Endothelial cell (in vitro differentiated cells): ENCODE measurements at regions not wholly inside any gene's neighbourhood (a gene's known extent, or its start where the extent isn't known, plus 50 kb on each side); places are given as distances from the start of the nearest gene placed in this dataset.
A peak's percentile ranks its signal among the peaks of the same experiment; 100 is the strongest.

Experiments
- DNase-seq: peaks from one replicate; pipeline ENCODE4 v3.0.0; 2021; ENCODE audit warnings: low spot score
- H3K27ac Mint-ChIP-seq: one replicate; pipeline ENCODE4 v1.8.0; 2021; ENCODE audit warnings: mixed read lengths, inconsistent platforms; ENCODE audit not compliant: unreplicated experiment
- H3K27me3 Mint-ChIP-seq: one replicate; pipeline ENCODE4 v1.8.0; 2021; ENCODE audit warnings: mild to moderate bottlenecking, moderate library complexity, mixed read lengths, inconsistent platforms; ENCODE audit not compliant: unreplicated experiment
- H3K36me3 Mint-ChIP-seq: one replicate; pipeline ENCODE4 v1.8.0; 2021; ENCODE audit warnings: mild to moderate bottlenecking, low read depth, mixed read lengths, inconsistent platforms; ENCODE audit not compliant: unreplicated experiment
- H3K4me1 Mint-ChIP-seq: one replicate; pipeline ENCODE4 v1.8.0; 2021; ENCODE audit warnings: mild to moderate bottlenecking, mixed read lengths, inconsistent platforms; ENCODE audit not compliant: unreplicated experiment
- H3K4me3 Mint-ChIP-seq: one replicate; pipeline ENCODE4 v1.8.0; 2021; ENCODE audit warnings: mild to moderate bottlenecking, mixed read lengths, inconsistent platforms; ENCODE audit not compliant: unreplicated experiment
- H3K9me3 Mint-ChIP-seq: one replicate; pipeline ENCODE4 v1.8.0; 2021; ENCODE audit warnings: mixed read lengths, inconsistent platforms; ENCODE audit not compliant: unreplicated experiment
- CTCF ChIP-seq: fragments of 200-600 bp; sonication (generic); IDR thresholded peaks from one replicate; pipeline ENCODE4 v1.5.0; 2021; ENCODE audit warnings: antibody characterized with exemption; ENCODE audit not compliant: unreplicated experiment

- no peak for DNase-seq
- Mint-ChIP-seq H3K36me3 (no peaks in the 10 kb centered on the region), H3K4me3 (no peak overlapping the region), H3K4me1 (no peaks in the 10 kb centered on the region), H3K27me3 (peaks cover 2% of the 10 kb centered on the region), H3K27ac (no peak overlapping the region), H3K9me3 (no peaks in the 10 kb centered on the region)
- no peak for TF ChIP-seq CTCF
Measured at GRCh38 chr1:78831731-78832360, 174.7 kb downstream of the ADGRL4 start.

GRCh38 chr1:78833491-78833890 is 173.0 kb downstream of the ADGRL4 start:
- Mint-ChIP-seq H3K4me1 (no peaks in the 10 kb centered on the region), H3K27me3 (peaks cover 2% of the 10 kb centered on the region), H3K9me3 (no peaks in the 10 kb centered on the region), H3K27ac (no peak overlapping the region), H3K4me3 (no peak overlapping the region), H3K36me3 (no peaks in the 10 kb centered on the region)
- DNase-seq: no peak
- no peak for TF ChIP-seq CTCF

- no peak overlapping the region for H3K4me3 Mint-ChIP-seq
- H3K27ac Mint-ChIP-seq: no peak overlapping the region
- H3K36me3 Mint-ChIP-seq: no peaks in the 10 kb centered on the region
- no peak for DNase-seq
- no peaks in the 10 kb centered on the region for H3K9me3 Mint-ChIP-seq
- peaks cover 2% of the 10 kb centered on the region for H3K27me3 Mint-ChIP-seq
- TF ChIP-seq CTCF: no peak
- no peaks in the 10 kb centered on the region for H3K4me1 Mint-ChIP-seq
Measured at GRCh38 chr1:78834201-78834741, 172.3 kb downstream of the ADGRL4 start.

- Mint-ChIP-seq H3K36me3 (no peaks in the 10 kb centered on the region), H3K4me3 (no peak overlapping the region), H3K27me3 (peaks cover under 1% of the 10 kb centered on the region), H3K4me1 (no peaks in the 10 kb centered on the region), H3K27ac (no peak overlapping the region), H3K9me3 (no peaks in the 10 kb centered on the region)
- no peak for DNase-seq
- TF ChIP-seq CTCF: no peak
Measured at GRCh38 chr1:78836726-78837125, 169.8 kb downstream of the ADGRL4 start.

- Mint-ChIP-seq H3K4me3 (no peak overlapping the region), H3K27ac (no peak overlapping the region), H3K9me3 (no peaks in the 10 kb centered on the region), H3K4me1 (no peaks in the 10 kb centered on the region), H3K36me3 (no peaks in the 10 kb centered on the region), H3K27me3 (no peaks in the 10 kb centered on the region)
- TF ChIP-seq CTCF: peak; percentile 77
- DNase-seq: peak; percentile 58
Measured at GRCh38 chr1:78839704-78840277, 166.7 kb downstream of the ADGRL4 start.
